ENCODE measurements at regions not wholly inside any gene's neighbourhood (a gene's known extent, or its start where the extent isn't known, plus 50 kb on each side); places are given as distances from the start of the nearest gene placed in this dataset.

DNA sequence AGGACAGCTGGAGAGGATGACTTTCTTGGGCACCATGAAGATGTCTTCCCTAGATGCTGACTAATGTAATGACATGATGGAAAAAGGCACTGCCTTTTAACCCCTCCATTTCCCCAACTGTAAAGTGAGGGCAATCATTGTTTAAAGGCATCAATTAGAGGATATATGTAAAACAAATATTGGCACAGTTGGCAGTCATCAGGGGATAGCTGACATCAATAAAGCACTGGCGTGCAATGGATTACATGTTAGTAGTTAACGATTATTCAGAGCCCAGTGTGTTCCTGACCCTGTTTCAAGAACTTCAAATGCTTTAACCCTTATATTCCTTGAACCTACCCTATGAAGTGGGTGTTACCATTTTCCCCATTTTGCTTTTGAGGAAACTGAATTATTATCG is 100.7 kb downstream of the TMEM114 start:
- no peak for DNase-seq
- intact Hi-C loops (cut with DNase I) = no loop called here
- Histone ChIP-seq H3K4me1 (replicated peaks in 1 of 2) (no peaks in the 10 kb centered on the region), H3K27me3 (no peaks in the 10 kb centered on the region), H3K9me3 (replicated peaks in 1 of 3) (no peaks in the 10 kb centered on the region), H3K27ac (no peak overlapping the region), H3K4me3 (no peak overlapping the region), H3K36me3 (replicated peaks in 1 of 2) (no peaks in the 10 kb centered on the region)
- no peak for TF ChIP-seq POLR2A (IDR thresholded peaks at IDR 0.05)
- TF ChIP-seq, protein P1, sequence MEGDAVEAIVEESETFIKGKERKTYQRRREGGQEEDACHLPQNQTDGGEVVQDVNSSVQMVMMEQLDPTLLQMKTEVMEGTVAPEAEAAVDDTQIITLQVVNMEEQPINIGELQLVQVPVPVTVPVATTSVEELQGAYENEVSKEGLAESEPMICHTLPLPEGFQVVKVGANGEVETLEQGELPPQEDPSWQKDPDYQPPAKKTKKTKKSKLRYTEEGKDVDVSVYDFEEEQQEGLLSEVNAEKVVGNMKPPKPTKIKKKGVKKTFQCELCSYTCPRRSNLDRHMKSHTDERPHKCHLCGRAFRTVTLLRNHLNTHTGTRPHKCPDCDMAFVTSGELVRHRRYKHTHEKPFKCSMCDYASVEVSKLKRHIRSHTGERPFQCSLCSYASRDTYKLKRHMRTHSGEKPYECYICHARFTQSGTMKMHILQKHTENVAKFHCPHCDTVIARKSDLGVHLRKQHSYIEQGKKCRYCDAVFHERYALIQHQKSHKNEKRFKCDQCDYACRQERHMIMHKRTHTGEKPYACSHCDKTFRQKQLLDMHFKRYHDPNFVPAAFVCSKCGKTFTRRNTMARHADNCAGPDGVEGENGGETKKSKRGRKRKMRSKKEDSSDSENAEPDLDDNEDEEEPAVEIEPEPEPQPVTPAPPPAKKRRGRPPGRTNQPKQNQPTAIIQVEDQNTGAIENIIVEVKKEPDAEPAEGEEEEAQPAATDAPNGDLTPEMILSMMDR (IDR thresholded peaks at IDR 0.05) = no peak
- WGBS, 4 donors = 59 to 72% (median 63%) methylated on average over 3 of the region's 3 CpGs

DNA sequence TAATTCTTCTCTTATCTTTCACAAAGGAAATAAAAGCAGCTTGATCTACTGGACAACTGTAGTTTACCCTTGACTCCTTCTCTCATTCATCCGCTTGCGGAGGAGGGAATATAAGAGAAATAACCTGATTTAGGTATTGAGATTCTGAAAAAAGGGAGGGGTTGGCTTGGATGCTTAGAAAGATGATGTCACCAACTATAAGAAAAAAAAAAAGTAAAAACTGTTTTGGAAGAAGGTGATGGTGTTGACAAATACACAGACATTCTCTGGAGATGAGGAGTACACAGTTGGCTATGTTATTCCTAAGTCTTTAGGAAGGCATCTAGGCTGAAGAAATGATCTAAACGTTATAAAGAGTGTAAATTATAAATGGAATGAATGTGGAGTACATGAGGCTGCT is 103.3 kb downstream of the TMEM114 start:
- Histone ChIP-seq H3K4me1 (replicated peaks in 1 of 2) (no peaks in the 10 kb centered on the region), H3K27me3 (no peaks in the 10 kb centered on the region), H3K9me3 (replicated peaks in 1 of 3) (no peaks in the 10 kb centered on the region), H3K27ac (no peak overlapping the region), H3K36me3 (replicated peaks in 1 of 2) (no peaks in the 10 kb centered on the region), H3K4me3 (no peak overlapping the region)
- DNase-seq = no peak
- 67 to 72% (median 70%) methylated on average over 3 of the region's 3 CpGs for WGBS, 4 donors
- TF ChIP-seq, protein P1 (IDR thresholded peaks at IDR 0.05) = no peak
- TF ChIP-seq POLR2A (IDR thresholded peaks at IDR 0.05) = no peak
- intact Hi-C loops (cut with DNase I) = no loop called here

DNA sequence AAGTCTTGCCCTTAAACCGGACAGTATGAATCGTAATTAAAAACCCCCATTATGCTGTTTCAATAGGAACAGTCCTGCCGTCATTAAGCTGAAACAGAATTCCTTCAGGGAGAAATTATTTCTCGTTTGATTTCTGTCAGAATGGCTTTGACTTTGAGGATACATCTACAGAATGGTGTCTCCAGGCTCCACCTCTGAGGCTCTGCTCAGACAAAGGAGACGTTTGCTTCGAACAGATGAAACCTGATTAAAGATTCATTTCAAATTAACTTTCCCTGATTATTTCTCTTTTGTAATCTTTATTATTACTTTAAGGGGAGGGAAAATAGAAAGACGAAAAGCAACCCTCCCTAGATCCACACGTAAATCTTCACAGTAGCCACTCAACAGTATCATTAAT is 106.9 kb downstream of the TMEM114 start:
- WGBS, 4 donors = 51 to 68% (median 61%) methylated on average over 8 of the region's 8 CpGs
- no peak overlapping the region for H3K27ac ChIP-seq
- H3K4me3 ChIP-seq = no peak overlapping the region
- no peaks in the 10 kb centered on the region for H3K27me3 ChIP-seq
- intact Hi-C loops (cut with DNase I) = no loop called here
- DNase-seq = no peak
- TF ChIP-seq POLR2A (IDR thresholded peaks at IDR 0.05) = no peak
- TF ChIP-seq, protein P1 (IDR thresholded peaks at IDR 0.05) = no peak
- H3K9me3 ChIP-seq (replicated peaks in 1 of 3) = no peaks in the 10 kb centered on the region
- no peaks in the 10 kb centered on the region for H3K4me1 ChIP-seq (replicated peaks in 1 of 2)
- no peaks in the 10 kb centered on the region for H3K36me3 ChIP-seq (replicated peaks in 1 of 2)

DNA sequence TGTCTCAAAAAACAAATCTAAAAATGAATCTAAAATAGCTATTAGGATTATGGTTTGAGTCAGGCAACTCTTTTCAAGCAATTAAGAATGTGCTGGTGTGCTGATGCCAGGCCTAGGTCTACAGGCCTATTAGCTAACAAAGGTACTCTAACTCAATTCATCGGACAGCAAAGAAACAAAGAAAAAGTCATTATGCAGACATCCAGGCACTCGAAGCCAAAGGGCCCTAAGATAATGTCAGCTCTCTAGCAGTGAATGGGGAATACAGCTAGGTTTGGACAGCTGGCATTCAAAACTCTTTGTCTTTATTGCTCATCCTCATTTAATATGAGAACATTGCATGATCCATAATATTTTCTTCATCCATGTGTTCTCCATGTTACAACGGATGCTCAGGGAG is 108.5 kb downstream of the TMEM114 start:
- WGBS, 4 donors = 49 to 83% (median 66%) methylated on average over 3 of the region's 3 CpGs
- Histone ChIP-seq H3K9me3 (replicated peaks in 1 of 3) (no peaks in the 10 kb centered on the region), H3K4me3 (no peak overlapping the region), H3K27ac (no peak overlapping the region), H3K27me3 (no peaks in the 10 kb centered on the region), H3K36me3 (replicated peaks in 1 of 2) (no peaks in the 10 kb centered on the region), H3K4me1 (replicated peaks in 1 of 2) (no peaks in the 10 kb centered on the region)
- DNase-seq = no peak
- intact Hi-C loops (cut with DNase I) = no loop called here
- TF ChIP-seq, protein P1 (IDR thresholded peaks at IDR 0.05) = no peak
- TF ChIP-seq POLR2A (IDR thresholded peaks at IDR 0.05) = no peak

Measured in adrenal gland (tissue), 9 donors.